Ecto neural progenitor cell (in vitro differentiated cells): ENCODE measurements at regions not wholly inside any gene's neighbourhood (a gene's known extent, or its start where the extent isn't known, plus 50 kb on each side); places are given as distances from the start of the nearest gene placed in this dataset.
"Not testable (repeated sequence)": the region's sequence is repeated elsewhere in the genome, so short reads cannot be mapped to it uniquely, and the experiment has no call there.

Experiments
- DNase-seq: peaks from one replicate; pipeline ENCODE4 v3.0.0-alpha.2; 2018; ENCODE audit warnings: low spot score

DNA sequence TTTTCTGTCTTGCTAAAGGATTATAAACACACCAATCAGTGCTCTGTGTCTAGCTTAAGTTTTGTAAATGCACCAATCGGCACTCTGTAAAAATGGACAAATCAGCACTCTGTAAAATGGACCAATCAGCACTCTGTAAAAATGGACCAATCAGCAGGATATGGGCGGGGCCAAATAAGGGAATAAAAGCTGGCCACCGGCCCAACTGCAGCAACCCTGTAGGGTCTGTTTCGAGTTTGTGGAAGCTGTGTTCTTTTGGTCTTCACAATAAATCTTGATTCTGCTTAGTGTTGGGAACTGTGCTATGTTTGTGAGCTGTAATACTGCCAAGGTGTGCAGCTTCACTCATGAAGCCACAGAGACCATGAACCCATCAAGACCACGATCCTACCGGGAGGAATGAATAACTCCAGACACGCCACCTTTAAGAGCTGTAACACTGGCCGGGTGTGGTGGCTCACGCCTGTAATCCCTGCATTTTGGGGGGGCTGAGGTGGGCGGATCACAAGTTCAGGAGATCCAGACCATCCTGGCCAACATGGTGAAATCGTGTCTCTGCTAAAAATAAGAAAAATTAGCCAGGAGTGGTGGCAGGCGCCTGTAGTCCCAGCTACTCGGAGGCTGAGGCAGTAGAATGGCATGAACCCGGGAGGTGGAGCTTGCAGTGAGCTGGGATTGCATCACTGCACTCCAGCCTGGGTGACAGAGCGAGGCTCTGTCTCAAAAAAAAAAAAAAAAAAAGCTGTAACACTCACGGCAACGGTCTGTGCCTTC, 133.0 kb upstream of the GDF10 start:
- not testable (repeated sequence) for DNase-seq

DNA sequence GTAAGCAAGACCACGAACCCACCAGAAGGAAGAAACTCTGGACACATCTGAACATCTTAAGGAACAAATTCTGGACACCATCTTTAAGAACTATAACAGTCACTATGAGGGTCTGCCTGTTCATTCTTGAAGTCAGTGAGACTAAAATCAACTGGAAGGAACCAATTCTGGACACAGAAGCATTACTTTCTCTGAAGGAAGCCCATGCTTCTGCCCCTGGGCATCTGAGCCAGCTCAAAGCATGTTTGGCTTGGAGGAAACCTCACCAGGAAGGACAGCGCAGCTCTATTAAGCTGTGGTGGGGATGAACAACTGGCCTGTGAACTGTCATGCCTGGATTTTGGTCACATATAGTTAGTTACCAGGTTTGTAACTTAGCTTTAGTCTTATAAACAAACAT, 132.4 kb upstream of the GDF10 start:
- DNase-seq = no peak

DNA sequence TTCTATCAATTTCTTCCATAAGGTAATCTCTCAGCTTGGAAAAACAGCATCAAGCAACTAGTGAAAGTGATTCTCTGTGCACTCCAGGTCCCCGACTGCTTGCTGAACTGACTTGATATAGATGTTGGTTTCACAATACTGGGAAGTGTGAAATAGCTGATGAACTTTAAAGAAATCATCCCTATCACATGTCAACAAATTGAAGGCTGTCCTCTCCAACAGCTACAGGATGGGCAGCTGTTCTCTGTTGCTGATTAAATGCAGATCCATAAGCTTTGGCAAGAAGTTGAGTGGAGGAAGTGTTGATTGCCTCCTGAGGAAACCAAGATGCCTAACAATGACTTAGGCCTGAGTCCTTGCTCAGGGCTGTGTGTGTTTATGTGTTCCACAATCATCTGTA, 130.4 kb upstream of the GDF10 start:
- no peak for DNase-seq

DNA sequence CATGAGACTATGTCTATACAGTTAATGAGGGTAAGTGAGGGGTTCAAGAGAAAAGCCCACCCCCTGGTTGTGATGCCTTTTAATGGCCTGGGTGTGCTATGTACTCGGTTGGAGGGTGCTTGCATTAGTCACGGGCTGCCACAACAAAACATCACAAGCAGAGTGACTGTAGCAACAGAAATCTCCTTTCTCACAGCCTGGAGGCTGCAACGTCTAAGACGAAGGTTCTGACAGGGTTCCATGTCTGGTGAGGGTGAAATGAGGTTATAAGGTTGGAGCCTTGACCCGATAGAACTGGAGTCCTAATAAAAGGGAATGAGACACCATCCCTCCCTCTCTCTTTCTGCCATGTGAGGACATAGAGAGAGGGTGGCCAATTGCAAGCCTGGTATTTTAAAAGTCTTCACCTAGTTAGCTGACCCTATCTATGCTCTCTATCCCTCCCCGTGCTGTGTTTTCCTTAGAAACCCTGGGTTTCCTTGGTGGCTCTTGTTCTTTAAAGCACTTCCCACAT, 126.0 kb upstream of the GDF10 start:
- no peak for DNase-seq

DNA sequence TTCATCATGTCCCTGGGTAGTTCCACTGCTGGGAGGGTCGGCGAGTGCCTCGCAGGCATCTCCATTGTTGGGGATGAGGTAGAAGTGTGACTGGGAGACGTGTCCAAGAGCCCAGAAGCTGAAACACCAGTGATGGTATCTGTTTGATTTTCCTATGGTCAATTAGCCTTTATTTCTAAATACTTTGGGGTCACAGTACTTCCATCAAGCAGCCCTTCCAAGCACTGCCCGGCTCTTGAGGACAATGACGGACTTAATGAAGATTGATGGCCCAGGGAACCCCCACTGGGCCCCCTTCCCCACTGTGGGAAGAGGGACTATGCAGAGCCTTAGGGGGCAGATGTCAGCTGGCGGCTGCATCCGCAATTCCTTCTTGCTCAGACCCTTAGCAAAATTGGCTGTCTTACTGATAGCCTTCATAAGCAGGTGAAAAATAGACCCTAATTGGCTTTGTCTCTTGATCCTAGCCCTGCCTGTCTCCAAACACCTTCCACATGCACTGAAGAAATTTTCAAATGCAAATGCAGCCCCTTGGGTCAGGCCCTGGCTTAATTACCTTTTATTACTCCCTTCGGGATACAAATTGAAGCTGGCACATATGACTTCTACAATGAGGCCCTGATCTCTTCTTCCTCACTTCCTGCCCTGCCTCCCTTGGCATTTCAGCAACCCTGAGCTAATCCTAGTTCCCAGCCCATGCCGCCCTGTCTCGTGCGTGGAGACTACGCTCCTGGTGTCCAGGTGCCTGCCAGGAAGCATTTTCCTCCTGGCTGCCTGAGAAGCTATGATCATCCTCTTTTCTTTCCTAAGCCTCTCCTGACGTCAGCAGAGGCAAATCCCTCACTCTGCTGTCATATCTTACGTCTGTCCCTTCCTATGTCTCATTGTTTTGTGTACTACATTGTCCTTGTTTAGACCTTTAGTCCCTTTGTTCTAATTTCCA, 124.5 kb upstream of the GDF10 start:
- peak; percentile 50 for DNase-seq

DNA sequence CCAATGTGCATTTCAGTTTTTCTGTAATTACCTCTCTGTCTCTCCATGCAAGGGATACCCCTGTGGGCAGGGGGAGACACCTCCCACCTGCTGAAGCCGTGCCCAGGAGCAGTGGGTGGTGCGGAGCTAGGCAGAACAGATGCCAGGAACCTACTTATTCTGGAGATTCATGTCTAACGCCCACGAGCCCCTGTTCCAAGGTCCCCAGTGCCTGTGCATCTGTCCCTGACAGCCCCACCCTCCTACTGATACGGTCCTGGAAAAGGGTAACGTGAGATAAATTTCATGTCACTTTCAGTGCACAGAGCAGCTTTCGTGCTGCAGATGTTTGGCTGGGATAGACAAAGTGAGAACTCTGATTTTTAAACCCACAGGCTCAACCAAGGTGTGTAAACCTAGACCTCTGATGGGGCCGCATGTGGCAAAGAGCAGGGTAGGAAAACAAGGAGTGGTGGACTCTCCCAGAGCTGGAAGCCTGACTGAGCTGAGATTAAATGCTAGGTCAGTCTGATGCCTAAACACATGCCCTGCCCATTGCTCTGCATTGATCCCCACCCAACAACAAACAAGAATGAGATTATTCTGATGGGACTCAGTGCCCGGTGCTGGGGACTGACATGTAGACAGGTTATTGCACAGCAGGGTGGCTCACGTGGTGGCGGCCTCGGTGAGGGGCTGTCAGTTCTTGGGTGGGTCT, 123.6 kb upstream of the GDF10 start:
- DNase-seq = no peak

DNA sequence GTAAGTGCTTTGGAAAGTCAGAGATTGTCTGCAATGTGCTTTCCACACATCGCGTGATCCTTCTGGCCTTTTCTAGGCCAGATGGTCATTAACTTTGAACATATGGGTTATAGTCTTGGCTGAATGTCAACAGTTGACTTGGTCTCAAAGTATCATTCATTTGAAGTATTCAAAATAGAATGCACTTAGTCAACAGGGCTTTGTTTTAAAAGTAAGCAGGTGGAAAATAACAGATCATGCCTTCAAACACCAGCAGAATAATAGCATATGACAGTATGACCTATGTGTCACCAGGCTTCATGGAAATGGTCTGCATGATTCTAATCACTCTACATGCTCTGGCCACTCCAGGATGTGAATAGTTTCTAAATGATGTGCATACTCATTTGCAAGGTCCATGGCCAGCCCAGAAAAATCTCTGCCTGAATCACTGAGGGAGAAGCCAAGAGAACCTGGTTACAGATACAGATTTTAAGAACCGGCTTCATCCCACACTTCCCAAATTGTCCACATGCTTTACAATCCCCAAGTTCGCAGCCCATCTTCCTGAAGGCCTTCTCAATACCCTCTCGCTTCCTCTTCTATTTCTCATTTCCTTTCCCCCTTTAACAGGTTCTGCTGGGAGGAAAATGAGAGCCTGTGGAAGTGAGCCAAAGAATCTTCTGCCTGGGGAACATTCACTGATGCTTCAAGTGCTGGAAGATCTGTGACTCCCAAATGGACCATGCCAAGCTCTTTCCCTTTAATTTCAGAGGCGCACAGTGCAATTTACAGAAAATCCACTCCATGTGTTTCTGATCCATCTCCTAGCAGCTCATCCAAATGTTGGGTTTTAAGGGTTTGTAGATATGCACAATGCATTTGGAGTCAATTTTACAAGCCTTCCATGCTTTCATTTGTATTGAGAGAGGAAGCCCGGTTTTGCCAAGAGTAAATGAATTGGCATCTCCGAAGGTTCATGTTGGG, 122.8 kb upstream of the GDF10 start:
- no peak for DNase-seq

DNA sequence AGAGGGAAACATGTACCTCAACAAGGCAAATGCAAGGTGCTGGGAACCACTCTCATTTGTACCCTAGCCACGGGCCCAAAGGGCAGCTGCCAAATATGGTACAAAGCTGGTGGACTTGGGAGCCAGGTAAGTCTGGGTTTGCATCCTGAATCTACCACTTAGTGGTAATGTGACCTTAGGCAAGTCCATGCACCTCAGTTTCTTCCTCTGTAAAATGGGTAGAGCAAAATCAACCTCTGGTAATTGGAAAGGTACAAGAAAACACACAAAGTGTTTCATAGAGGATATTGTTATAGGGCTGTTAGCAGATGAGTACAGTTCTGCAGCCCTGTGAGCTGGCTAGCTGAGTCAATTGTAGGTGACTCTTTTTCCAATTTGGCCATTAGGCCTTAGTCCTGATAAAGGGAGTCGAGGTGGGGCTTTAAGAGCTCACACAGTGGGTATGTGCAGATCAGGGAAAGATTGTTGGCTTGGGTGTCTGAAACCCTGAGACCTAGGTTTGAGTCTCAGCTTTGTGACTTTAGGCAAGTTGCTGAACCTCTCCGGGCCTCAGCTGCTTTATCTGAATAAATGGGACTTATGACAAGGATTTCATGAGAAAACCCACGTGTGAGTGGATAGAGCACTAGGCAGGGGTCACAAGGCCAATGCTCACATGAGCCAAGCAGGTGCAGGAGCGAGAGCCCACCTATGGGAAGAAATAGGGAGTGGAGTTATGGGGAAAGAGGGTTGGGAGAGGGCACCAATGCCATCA, 121.3 kb upstream of the GDF10 start:
- DNase-seq = no peak

DNA sequence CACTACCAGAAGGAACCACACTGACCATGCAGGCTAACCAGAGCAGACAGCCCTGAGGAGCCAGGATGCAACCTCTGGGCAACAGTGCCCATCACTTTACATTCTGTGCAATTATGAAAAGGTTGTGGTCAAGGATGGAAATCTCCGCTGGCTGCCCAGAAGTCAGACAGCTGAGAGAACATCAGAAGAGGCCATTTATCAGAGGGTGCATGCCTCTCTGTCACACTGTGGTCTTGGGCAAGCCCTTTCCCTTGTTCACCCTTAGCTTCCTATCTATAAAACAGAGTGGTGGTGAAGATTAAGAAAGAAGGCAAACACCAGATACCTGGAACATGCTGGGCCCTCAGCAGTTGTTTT, 120.7 kb upstream of the GDF10 start:
- DNase-seq = no peak

DNA sequence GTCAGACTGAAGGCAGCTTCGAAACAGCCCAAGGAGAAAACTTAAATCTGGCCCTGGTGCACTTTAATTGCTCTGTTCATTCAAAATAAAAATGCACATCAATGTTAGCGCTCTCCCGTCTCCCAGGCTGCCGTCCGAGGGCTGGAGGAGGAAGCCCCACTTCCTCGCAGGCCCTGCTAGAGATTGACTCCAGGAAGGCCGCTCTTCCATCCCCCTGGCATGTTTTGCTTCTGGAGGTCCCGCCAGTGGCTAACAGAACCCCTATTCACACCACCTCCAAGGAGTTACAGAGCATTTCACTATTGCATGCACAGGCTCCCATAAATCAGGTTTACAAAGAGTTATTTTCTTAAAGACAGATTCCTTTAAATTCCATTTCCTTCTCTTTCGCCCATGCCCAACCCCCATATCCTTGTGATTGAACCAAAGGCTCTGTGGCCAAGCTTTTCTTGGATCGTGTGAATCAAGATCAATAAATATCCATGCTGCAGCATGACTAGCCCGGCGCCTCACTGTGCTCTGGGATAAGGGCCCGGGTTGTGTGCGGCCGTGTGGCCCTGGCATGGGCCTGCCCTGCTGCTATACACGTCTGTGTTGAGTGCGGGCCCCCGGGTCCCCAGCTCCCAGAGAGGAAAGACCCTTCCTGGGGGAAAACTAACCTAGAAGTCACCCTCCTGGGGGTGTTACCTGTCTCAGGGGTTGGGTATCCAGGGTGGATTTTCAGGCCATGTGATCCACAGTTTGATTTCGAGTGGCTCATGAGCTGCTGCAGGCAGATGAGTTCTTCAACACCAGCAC, 118.7 kb upstream of the GDF10 start:
- DNase-seq = no peak

DNA sequence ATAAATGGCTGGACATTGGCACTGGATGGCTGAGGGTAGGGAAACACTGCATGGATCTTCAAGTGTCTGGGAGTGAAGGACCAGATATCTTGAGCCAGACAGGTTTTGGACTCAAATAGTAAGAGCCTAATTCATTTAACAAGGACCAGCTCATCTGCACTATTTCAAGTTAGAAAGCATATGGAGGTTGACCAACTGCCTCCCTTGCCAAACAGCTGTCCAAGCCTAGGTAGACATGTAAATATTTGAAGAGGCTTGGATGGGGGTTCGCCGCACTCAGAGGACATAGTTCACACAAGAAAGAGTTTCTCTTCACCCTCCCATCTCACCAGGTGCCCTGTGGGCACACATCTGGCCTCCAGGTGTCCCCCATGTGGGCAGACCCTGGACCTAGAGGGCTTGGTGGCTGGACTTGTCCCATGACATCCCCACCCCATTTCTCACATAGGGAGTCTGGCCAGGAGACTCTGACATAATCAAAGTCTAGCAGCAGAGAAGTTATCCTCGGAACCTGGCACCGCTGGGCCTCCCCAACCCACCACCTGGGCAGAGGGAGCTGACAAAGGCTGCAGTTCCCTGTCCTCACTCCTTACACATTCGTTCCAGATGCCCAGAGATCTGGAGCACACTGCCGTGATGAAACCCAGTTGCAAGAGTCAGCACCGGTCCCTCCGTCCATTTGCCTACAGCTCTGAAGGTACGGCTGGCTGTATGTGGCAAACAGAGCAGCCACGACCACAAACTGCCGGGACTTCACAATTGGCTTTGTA, 116.9 kb upstream of the GDF10 start:
- DNase-seq = no peak

DNA sequence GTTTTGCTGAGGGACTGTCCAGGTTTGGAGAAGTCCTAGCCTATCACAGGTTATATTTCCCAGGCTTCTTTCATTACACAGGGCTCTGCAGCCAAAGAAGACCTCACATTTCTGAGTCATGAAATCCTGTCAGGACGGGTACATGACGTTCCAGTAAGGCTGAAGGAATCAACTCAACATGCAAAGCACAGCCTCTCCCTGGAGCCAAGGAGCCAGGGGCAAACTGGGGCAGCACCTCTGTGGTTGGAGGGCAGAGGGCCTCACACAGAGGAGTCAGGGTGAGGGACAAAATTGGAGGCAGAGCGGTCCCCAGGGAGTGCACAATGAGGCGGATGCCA, 116.3 kb upstream of the GDF10 start:
- DNase-seq = no peak

DNA sequence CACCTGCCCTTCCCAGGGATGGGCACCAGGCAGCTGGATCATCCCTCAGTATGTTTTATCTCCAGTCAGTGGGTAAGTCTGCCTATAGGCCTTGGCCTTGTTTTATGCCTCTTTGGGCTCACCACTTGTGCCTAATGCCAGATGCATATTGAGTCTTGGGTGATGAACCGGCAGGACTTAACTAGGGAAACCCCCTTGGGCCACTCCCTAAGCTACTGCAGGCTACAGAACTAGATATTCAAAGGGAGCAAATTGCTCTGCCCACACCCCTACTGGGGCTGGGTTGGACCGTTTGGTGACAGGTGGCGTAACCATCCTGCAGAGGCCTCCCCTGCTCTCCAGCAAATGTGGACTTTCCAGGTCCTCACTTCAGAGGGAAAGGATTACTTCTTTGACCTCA, 115.7 kb upstream of the GDF10 start:
- no peak for DNase-seq

DNA sequence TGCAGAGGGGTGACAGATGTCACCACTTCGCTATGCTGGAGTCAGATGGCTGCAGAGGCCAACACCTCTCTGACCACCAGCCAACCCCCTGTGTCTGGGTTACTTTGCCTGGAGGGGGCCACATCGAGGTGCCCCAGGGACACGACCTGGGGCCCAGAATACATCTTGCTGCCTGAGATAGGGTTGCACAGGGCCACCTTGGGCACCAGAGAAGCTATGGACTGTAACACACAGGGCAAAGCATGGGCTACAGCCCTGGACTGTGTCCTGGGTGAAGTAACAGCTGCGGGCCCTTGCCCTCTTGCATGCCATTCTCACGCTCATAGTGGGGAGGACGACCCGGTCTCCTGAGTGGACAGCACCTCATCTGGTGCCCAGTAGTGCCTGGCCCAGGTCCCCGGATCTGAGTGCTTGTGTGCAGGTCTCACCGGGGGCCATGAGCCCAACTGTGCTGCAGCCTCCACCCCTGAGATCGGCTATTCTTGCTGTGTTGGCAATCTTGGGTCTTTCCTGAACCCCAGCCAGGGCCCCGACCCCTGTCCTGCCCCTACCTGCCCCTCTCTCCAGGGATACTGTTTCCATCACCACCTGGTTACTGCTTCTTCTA, 115.2 kb upstream of the GDF10 start:
- DNase-seq = no peak

DNA sequence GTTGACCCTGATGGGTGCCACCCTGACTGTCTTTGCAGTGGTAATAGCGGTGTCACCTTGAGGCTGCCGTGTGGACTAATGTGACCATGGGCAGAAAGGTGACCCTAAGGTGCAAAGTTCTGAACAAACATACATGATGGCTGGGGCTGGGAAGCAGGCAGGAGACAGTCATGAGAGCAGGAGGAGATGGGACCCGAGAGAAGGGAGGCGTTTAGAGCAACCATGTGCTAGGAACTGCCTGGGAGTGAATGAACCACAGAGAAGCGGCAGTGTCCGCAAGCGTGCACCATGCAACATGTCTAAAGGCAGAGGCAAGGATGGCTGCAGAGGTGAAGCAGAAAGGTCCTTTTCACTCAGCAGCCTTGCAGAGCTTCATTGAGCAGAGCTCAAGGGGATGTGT, 113.1 kb upstream of the GDF10 start:
- DNase-seq = no peak

DNA sequence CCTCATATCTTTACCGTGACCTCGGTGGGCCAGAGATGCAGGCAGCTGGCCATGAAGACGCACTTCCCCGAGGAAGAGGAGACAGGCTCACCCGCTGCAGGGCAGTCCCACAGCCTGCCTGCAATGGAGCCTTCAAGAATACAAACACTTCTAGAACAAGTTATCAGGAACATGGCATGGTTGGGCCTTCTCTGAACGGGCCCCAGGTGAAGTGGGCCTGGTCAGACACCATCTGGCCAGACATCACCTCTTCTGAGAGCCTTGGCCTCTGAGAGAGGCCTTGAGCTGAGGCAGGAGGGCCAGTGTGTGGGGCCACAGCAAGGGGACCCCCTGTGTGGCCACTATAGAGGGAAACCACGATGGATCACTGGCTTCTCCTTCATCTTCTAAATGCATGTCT, 112.4 kb upstream of the GDF10 start:
- no peak for DNase-seq

DNA sequence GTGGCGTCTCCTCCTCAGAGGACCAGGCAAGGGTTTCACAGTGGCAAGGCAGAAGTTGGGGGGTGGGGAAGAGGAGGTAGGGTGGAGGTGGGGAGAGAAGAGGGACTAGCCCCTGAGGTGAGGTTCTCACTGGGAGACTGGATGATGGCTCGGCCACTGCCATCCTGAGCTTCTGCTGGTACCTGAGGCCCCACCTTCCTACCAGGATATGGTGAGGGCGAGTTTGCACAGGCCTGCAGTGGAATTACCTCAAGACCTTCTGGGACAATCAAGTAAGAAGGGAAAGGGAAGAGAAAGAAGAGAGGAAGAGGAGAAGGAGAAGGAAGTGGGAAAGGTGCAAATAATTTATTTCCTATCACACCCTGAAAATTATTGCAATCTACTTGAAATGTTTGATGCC, 111.8 kb upstream of the GDF10 start:
- DNase-seq = no peak

DNA sequence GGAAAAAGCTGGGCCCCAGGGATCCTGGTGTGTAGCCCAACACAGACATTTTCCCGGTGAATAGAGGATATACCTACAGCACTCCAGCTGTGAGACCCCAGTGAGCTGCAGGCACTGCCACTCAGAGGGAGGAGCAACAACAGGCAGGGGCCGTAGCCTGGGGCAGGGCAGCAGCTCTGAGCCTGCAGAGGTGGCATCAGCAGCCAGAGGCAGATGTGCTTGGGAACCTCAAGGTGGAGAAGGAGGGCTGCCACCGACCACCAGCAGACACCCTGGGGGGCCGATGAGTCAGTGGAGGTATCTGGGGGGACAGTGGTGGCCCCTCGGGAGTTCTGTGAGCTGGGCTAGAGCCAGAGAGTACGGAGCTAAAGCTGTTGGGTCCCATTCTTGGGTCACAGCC, 110.2 kb upstream of the GDF10 start:
- DNase-seq = no peak

DNA sequence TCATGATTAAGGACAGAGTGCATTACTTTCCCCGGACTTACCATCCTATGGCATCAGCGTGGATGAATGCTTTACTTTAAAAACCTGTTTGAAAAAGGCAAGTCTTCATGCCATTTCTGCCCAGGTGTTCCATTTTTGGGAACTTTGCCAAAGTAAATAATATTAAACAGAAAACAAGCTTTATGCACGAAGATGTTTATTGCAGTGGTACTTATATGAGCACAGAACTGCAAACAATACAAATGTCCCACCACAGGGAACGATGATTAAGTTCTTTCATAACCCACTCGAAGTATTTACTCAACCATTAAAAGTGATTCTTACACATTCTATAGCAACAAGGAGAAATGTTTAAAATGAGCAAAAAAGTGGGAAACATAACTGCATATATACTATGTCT, 109.7 kb upstream of the GDF10 start:
- no peak for DNase-seq
